ENCODE measurements at regions not wholly inside any gene's neighbourhood (a gene's known extent, or its start where the extent isn't known, plus 50 kb on each side); places are given as distances from the start of the nearest gene placed in this dataset.

DNA sequence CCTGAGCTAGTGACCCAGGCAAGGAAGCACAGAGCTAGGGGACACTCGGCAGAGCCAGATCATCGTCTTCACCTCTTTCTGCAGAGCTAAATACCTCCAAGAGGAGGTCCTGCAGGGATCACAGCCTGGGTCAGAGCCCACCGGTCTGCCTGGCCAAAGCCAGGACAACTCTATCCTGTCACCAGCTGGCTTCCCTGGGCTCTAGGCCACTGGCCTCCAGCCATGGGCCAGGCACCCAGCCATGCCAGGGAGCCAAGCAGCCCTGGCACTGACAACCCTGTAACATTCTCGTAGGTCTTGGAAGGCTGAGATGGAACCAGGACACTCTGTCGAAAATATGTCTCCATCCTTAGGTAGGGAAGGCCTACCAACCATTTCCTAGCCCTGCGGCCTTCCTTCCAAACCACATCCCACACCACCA is 270.1 kb downstream of the BUD13 start:
- TF ChIP-seq, protein P1, sequence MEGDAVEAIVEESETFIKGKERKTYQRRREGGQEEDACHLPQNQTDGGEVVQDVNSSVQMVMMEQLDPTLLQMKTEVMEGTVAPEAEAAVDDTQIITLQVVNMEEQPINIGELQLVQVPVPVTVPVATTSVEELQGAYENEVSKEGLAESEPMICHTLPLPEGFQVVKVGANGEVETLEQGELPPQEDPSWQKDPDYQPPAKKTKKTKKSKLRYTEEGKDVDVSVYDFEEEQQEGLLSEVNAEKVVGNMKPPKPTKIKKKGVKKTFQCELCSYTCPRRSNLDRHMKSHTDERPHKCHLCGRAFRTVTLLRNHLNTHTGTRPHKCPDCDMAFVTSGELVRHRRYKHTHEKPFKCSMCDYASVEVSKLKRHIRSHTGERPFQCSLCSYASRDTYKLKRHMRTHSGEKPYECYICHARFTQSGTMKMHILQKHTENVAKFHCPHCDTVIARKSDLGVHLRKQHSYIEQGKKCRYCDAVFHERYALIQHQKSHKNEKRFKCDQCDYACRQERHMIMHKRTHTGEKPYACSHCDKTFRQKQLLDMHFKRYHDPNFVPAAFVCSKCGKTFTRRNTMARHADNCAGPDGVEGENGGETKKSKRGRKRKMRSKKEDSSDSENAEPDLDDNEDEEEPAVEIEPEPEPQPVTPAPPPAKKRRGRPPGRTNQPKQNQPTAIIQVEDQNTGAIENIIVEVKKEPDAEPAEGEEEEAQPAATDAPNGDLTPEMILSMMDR (IDR thresholded peaks at IDR 0.05), result no peak
- no peak for TF ChIP-seq ZFX (IDR thresholded peaks at IDR 0.05; ENCODE audit: borderline replicate concordance)

Data from 22Rv1 (cell line).